K562 (cell line): ENCODE measurements at regions not wholly inside any gene's neighbourhood (a gene's known extent, or its start where the extent isn't known, plus 50 kb on each side); places are given as distances from the start of the nearest gene placed in this dataset.

Source experiments
- ATAC-seq: fragments of 200-7000 bp; cut with Tn5 transposase; 3 replicates; pipeline ENCODE4 v1.9.1; 2020; ENCODE audit warnings: moderate library complexity
- BruUV-seq: library from RNA; stranded (reverse); fragments of 400-500 nt; replicated peaks from 2 replicates; lab custom pipeline; 2021; lab: Mats Ljungman, UMichigan
- CTCF ChIA-PET: fragments of 300-600 bp; formaldehyde crosslinking; extraction: SDS; loops from one replicate; lab custom pipeline; 2021; ENCODE audit warnings: low intra/inter-chr PET ratio; lab: Yijun Ruan, JAX
- POLR2A ChIA-PET: fragments of 300-600, 350-650 bp; sonication (Branson Sonifier 250); formaldehyde crosslinking; extraction: SDS; loops from one replicate; lab custom pipeline; 2021; ENCODE audit warnings: antibody characterized with exemption, inconsistent platforms; lab: Yijun Ruan, JAX
- DNase-seq, 4 experiments: peaks; one replicate each; pipeline versions ENCODE4 v3.0.0 to v3.0.0-alpha.2; 2011 to 2018; ENCODE audit warnings: low spot score in 3 of 4, mixed read lengths in 3 of 4; ENCODE audit errors: extremely low read depth in 1 of 4
- FAIRE-seq: peaks from 2 replicates; lab custom pipeline; 2011; peaks lifted over from hg19 to GRCh38; lab: Jason Lieb, UNC
- H2AFZ ChIP-seq: 2 replicates; pipeline ENCODE4 v1.6.0; 2011; ENCODE audit warnings: low read depth, low read length, control low read depth, inconsistent platforms
- H3K27ac ChIP-seq: fragments of 200-600 bp; 3 replicates; pipeline ENCODE4 v1.8.0; 2011; ENCODE audit warnings: low read depth, mild to moderate bottlenecking, control low read depth, inconsistent platforms, low read length, moderate library complexity, mixed read lengths; ENCODE audit errors: extremely low read depth
- H3K27me3 ChIP-seq, 2 experiments: fragments of 300-600 bp in 1 of 2; 2 replicates in 1 of 2; 3 replicates in 1 of 2; pipeline versions ENCODE4 v1.6.0 to v1.8.0; 2011; ENCODE audit warnings: inconsistent platforms in 2 of 2, low read length in 2 of 2, mild to moderate bottlenecking in 1 of 2, mixed read lengths in 1 of 2, moderate library complexity in 1 of 2; ENCODE audit not compliant: control insufficient read depth in 2 of 2, insufficient read depth in 2 of 2
- H3K36me3 ChIP-seq: fragments of 300-600 bp; 3 replicates; pipeline ENCODE4 v1.8.0; 2011; ENCODE audit warnings: mild to moderate bottlenecking, low read length, inconsistent platforms; ENCODE audit not compliant: control insufficient read depth, insufficient read depth
- H3K4me1 ChIP-seq, 2 experiments: fragments of 200-600 bp in 1 of 2; replicated peaks in 1 of 2; 2 replicates in 1 of 2; 3 replicates in 1 of 2; pipeline versions ENCODE4 v1.5.1 to v1.8.0; 2011; ENCODE audit warnings: inconsistent platforms in 2 of 2, low read length in 2 of 2, mild to moderate bottlenecking in 1 of 2, mixed read lengths in 1 of 2, moderate library complexity in 1 of 2; ENCODE audit not compliant: control insufficient read depth in 2 of 2, insufficient read depth in 2 of 2
- H3K4me2 ChIP-seq: 2 replicates; pipeline ENCODE4 v1.6.1; 2011; ENCODE audit warnings: low read length, control low read depth, inconsistent platforms, mixed read lengths; ENCODE audit not compliant: insufficient read depth
- H3K4me3 ChIP-seq: fragments of 200-600 bp; sonication (generic), shearing (Covaris generic); 2 replicates; pipeline ENCODE4 v1.5.1; 2016; ENCODE audit warnings: control low read depth, inconsistent platforms
- H3K79me2 ChIP-seq: fragments of 200-600 bp; 3 replicates; pipeline ENCODE4 v1.8.0; 2011; ENCODE audit warnings: low read length, inconsistent platforms; ENCODE audit not compliant: control insufficient read depth, insufficient read depth
- H3K9ac ChIP-seq, 2 experiments: 2 replicates each; pipeline versions ENCODE4 v1.6.0 to v1.6.1; 2011; ENCODE audit warnings: low read depth in 2 of 2, low read length in 2 of 2, control low read depth in 1 of 2, inconsistent platforms in 1 of 2, mild to moderate bottlenecking in 1 of 2, mixed read lengths in 1 of 2; ENCODE audit not compliant: insufficient read depth in 1 of 2
- H3K9me1 ChIP-seq: one replicate; pipeline ENCODE4 v1.6.0; 2011; ENCODE audit warnings: inconsistent platforms, mild to moderate bottlenecking, low read length, moderate library complexity; ENCODE audit not compliant: control insufficient read depth, insufficient read depth
- H3K9me3 ChIP-seq: replicated peaks from 2 replicates; pipeline ENCODE4 v1.5.1; 2011; ENCODE audit warnings: low read depth, low read length, inconsistent platforms; ENCODE audit not compliant: control insufficient read depth, insufficient read depth
- H4K20me1 ChIP-seq: replicated peaks from 2 replicates; pipeline ENCODE4 v1.6.1; 2011; ENCODE audit warnings: low read length, inconsistent platforms, mixed read lengths; ENCODE audit not compliant: control insufficient read depth, insufficient read depth
- ATF3 ChIP-seq, 2 experiments: fragments of 450-650 bp in 1 of 2; sonication (generic) in 1 of 2; formaldehyde crosslinking in 1 of 2; IDR thresholded peaks in 1 of 2; conservative IDR thresholded peaks in 1 of 2; 2 replicates each; pipeline versions ENCODE4 v1.6.1 to v1.8.1; 2016 to 2023; ENCODE audit warnings: mild to moderate bottlenecking in 2 of 2, moderate library complexity in 2 of 2, inconsistent platforms in 1 of 2, missing genetic modification reagents in 1 of 2
- COPS2 ChIP-seq: fragments of 450-650 bp; conservative IDR thresholded peaks from 2 replicates; pipeline ENCODE4 v1.6.1; 2016; ENCODE audit warnings: mild to moderate bottlenecking, moderate library complexity
- EGR1 ChIP-seq: fragments of 450-650 bp; conservative IDR thresholded peaks from 2 replicates; pipeline ENCODE4 v1.6.1; 2017; ENCODE audit warnings: mild to moderate bottlenecking
- ETS2 ChIP-seq: IDR thresholded peaks from 2 replicates; pipeline ENCODE4 v1.6.1; 2016; ENCODE audit warnings: borderline replicate concordance, missing genetic modification characterization, mild to moderate bottlenecking, moderate library complexity, missing compliant biosample characterization; ENCODE audit not compliant: poor library complexity, severe bottlenecking
- FOSL1 ChIP-seq: fragments of 200-800 bp; sonication (Bioruptor generic); conservative IDR thresholded peaks from 2 replicates; pipeline ENCODE4 v1.6.1; 2016; ENCODE audit warnings: missing genetic modification characterization, missing compliant biosample characterization
- JUND ChIP-seq, 2 experiments: IDR thresholded peaks; 2 replicates in 1 of 2; 3 replicates in 1 of 2; pipeline ENCODE4 v1.6.1; 2011; ENCODE audit warnings: borderline replicate concordance in 2 of 2, low read depth in 2 of 2, low read length in 2 of 2, improper control_type of control experiment in 1 of 2, missing biosample characterization in 1 of 2, missing genetic modification characterization in 1 of 2, missing genetic modification reagents in 1 of 2
- MAFG ChIP-seq: fragments of 450-650 bp; conservative IDR thresholded peaks from 2 replicates; pipeline ENCODE4 v1.6.1; 2016; ENCODE audit warnings: missing genetic modification characterization, missing compliant biosample characterization
- MITF ChIP-seq: IDR thresholded peaks from 2 replicates; pipeline ENCODE4 v1.6.1; 2014; ENCODE audit warnings: antibody characterized with exemption
- NFE2L1 ChIP-seq: fragments of 450-650 bp; IDR thresholded peaks from 2 replicates; pipeline ENCODE4 v1.6.1; 2016; ENCODE audit warnings: missing genetic modification characterization, low read depth, mild to moderate bottlenecking, missing compliant biosample characterization, moderate library complexity, borderline replicate concordance
- NR1H2 ChIP-seq: sonication (generic); formaldehyde crosslinking; IDR thresholded peaks from 2 replicates; pipeline ENCODE4 v1.4.0; 2020; ENCODE audit warnings: mild to moderate bottlenecking, missing genetic modification reagents
- PKNOX1 ChIP-seq: fragments of 450-650 bp; IDR thresholded peaks from 2 replicates; pipeline ENCODE4 v1.6.1; 2016
- SOX6 ChIP-seq: fragments of 450-650 bp; IDR thresholded peaks from 2 replicates; pipeline ENCODE4 v1.6.1; 2014; ENCODE audit warnings: mild to moderate bottlenecking
- STAG1 ChIP-seq: sonication (generic); formaldehyde crosslinking; IDR thresholded peaks from 2 replicates; pipeline ENCODE4 v1.5.0; 2020; ENCODE audit warnings: missing genetic modification reagents, borderline replicate concordance
- TAF15 ChIP-seq: fragments of 200-400 bp; formaldehyde crosslinking; IDR thresholded peaks from 2 replicates; pipeline ENCODE4 v1.6.1; 2017; ENCODE audit warnings: mild to moderate bottlenecking, low read depth, low read length, moderate library complexity
- ZNF175 ChIP-seq: fragments of 200-800 bp; sonication (Bioruptor generic); IDR thresholded peaks from 2 replicates; pipeline ENCODE4 v1.6.1; 2016; ENCODE audit warnings: low read depth, mild to moderate bottlenecking, missing genetic modification characterization, missing compliant biosample characterization
- ZNF212 ChIP-seq: fragments of 450-650 bp; formaldehyde crosslinking; IDR thresholded peaks from 2 replicates; pipeline ENCODE4 v1.4.0; 2020; ENCODE audit warnings: mild to moderate bottlenecking
- ZNF217 ChIP-seq: sonication (generic); formaldehyde crosslinking; IDR thresholded peaks from 2 replicates; pipeline ENCODE4 v1.8.0; 2022; ENCODE audit warnings: mild to moderate bottlenecking, missing genetic modification reagents
- ZNF232 ChIP-seq: sonication (generic); formaldehyde crosslinking; IDR thresholded peaks from 2 replicates; pipeline ENCODE4 v1.8.0; 2022; ENCODE audit warnings: mild to moderate bottlenecking, missing genetic modification reagents
- ZNF695 ChIP-seq: fragments of 450-650 bp; formaldehyde crosslinking; IDR thresholded peaks from 2 replicates; pipeline ENCODE4 v1.4.0; 2020; ENCODE audit warnings: mild to moderate bottlenecking, moderate library complexity
- WGBS: fragments of 100-300 bp; shearing (Covaris generic); methylation state at CpG from one replicate; pipeline ENCODE4 v1.1.6; 2016; ENCODE audit warnings: low coverage, mixed read lengths; ENCODE audit not compliant: insufficient coverage; ENCODE audit errors: missing lambda C conversion rate; 5-methylcytosine and 5-hydroxymethylcytosine counted together
- in situ Hi-C: fragments of 300-500 bp; cut with MboI; formaldehyde crosslinking; loops from 4 replicates; pipeline ENCODE4 v1.15.0; 2018; ENCODE audit warnings: inconsistent platforms, mixed read lengths
- intact Hi-C: fragments of 100-400 bp; cut with micrococcal nuclease; formaldehyde crosslinking; loops from 2 replicates; pipeline ENCODE4 v1.14.2; 2022

GRCh38 chr2:61736953-61737352, 116.9 kb downstream of the FAM161A start (continued):
- no peak for TF ChIP-seq FOSL1 (tag)
- no peak for TF ChIP-seq NFE2L1 (tag)
- TF ChIP-seq SOX6 = no peak
- TF ChIP-seq PKNOX1 = no peak
- no peak for TF ChIP-seq COPS2

GRCh38 chr2:61733563-61733962, 120.3 kb downstream of the FAM161A start:
- Histone ChIP-seq H3K27ac (no peak overlapping the region), H3K9me3 (no peaks in the 10 kb centered on the region), H3K4me2 (no peak overlapping the region), H3K27me3 (peaks cover 11 to 13% of the 10 kb centered on the region in 2 experiments; a peak in 3 of 5 replicates), H4K20me1 (no peaks in the 10 kb centered on the region), H3K79me2 (no peaks in the 10 kb centered on the region), H2AFZ (no peak overlapping the region), H3K36me3 (no peaks in the 10 kb centered on the region), H3K9ac (no peak overlapping the region), H3K9me1 (no peaks in the 10 kb centered on the region), H3K4me3 (no peak overlapping the region), H3K4me1 (no peaks in the 10 kb centered on the region)
- intact Hi-C loops (no loop called here), in situ Hi-C loops (no loop called here)
- ATAC-seq (no peak), DNase-seq (no peak), FAIRE-seq (no peak)
- ChIA-PET CTCF (no interaction called here), POLR2A (no interaction called here)
- no TSS peak for BruUV-seq
- 10% methylated on average over 2 of the region's 2 CpGs for WGBS
- TF ChIP-seq TAF15 = no peak
- TF ChIP-seq ZNF212 (CRISPR knock-in tag) = no peak
- TF ChIP-seq ZNF175 (CRISPR knock-in tag) = no peak
- no peak for TF ChIP-seq MITF
- peak; percentile 58; the same call in 1 of the 2 replicates for TF ChIP-seq JUND (IDR thresholded peaks at IDR 0.05; ENCODE audit: borderline replicate concordance, low read depth, low read length)
- no peak for TF ChIP-seq JUND (tag; IDR thresholded peaks at IDR 0.05; ENCODE audit: borderline replicate concordance, low read depth, low read length)
- no peak for TF ChIP-seq ZNF695 (CRISPR knock-in tag)
- peak; percentile 47; the same call in 1 of the 2 replicates for TF ChIP-seq ATF3 (IDR thresholded peaks at IDR 0.05)
- TF ChIP-seq ATF3 (CRISPR knock-in tag; conservative IDR thresholded peaks at IDR 0.05) = no peak
- peak; percentile 69 for TF ChIP-seq EGR1
- no peak for TF ChIP-seq STAG1
- no peak for TF ChIP-seq ZNF232 (CRISPR knock-in tag)
- TF ChIP-seq NR1H2 (CRISPR knock-in tag) = no peak
- no peak for TF ChIP-seq ETS2
- TF ChIP-seq ZNF217 (CRISPR knock-in tag) = no peak
- no peak for TF ChIP-seq MAFG (tag)
